ENCODE measurements at regions not wholly inside any gene's neighbourhood (a gene's known extent, or its start where the extent isn't known, plus 50 kb on each side); places are given as distances from the start of the nearest gene placed in this dataset.

DNA sequence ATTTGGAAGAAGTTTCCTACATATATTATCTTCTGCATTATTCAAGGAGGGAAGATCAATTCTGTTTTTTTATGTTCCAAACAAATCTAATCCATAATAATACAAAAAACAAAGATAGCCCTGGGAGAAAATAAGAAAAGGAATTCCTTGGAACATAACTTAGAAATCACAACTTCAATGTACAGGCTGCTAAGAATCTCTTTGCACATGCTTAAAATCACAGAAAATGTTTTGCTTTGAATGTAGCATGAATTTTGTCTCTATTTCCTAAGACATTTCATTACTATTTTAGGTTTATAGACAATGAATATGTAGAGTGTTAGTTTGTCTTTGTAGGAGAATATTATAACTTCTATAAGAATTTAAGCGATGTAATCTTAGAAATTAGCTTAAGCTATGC is 700.1 kb downstream of the RNF144B start:
- H2BK5ac ChIP-seq (ENCODE audit: low read depth, low read length, poor library complexity, severe bottlenecking), result no peak overlapping the region
- H3K23ac ChIP-seq (ENCODE audit: low read depth, low read length), result no peak overlapping the region
- no peaks in the 10 kb centered on the region for H3K36me3 ChIP-seq (ENCODE audit: control insufficient read depth, insufficient read depth, low read length)
- intact Hi-C loops (cut with micrococcal nuclease) (no loop called here), dilution Hi-C loops (cut with HindIII; ENCODE audit: low sequenced_read_pairs, unreplicated experiment) (no loop called here), in situ Hi-C loops (cut with MboI; ENCODE audit: low sequenced_read_pairs) (no loop called here)
- TF ChIP-seq CEBPB (IDR thresholded peaks at IDR 0.05; ENCODE audit: low read depth, low read length), result no peak
- no peak for TF ChIP-seq MAFK (IDR thresholded peaks at IDR 0.05; ENCODE audit: low read depth, low read length)
- no peak for TF ChIP-seq FOS (IDR thresholded peaks at IDR 0.05; ENCODE audit: low read depth, low read length)
- no peak for TF ChIP-seq NFE2L2 (IDR thresholded peaks at IDR 0.05; ENCODE audit: low read depth, low read length)
- TF ChIP-seq USF2 (IDR thresholded peaks at IDR 0.05; ENCODE audit: low read depth, low read length), result no peak
- no peak for TF ChIP-seq BHLHE40 (IDR thresholded peaks at IDR 0.05; ENCODE audit: low read depth, low read length)
- no peak for TF ChIP-seq RCOR1 (IDR thresholded peaks at IDR 0.05; ENCODE audit: insufficient replicate concordance, low read length)
- TF ChIP-seq SMC3 (IDR thresholded peaks at IDR 0.05; ENCODE audit: low read depth, low read length), result no peak
- TF ChIP-seq RFX5 (IDR thresholded peaks at IDR 0.05; ENCODE audit: low read depth, low read length), result no peak
- H2BK120ac ChIP-seq (ENCODE audit: low read depth, low read length), result no peak overlapping the region
- no peaks in the 10 kb centered on the region for H3K9me3 ChIP-seq (ENCODE audit: control insufficient read depth, insufficient read depth, low read length)
- H3K4me3 ChIP-seq (ENCODE audit: insufficient read depth, low read depth, low read length), result no peak overlapping the region
- POLR2A ChIA-PET (ENCODE audit: unreplicated experiment), result no interaction called here
- no peak overlapping the region for H4K5ac ChIP-seq (ENCODE audit: low read depth, low read length)
- BruUV-seq (replicated peaks), result no TSS peak
- H4K20me1 ChIP-seq (ENCODE audit: insufficient read depth, low read length), result no peaks in the 10 kb centered on the region
- DNase-seq, result no peak
- H3K9me1 ChIP-seq (ENCODE audit: insufficient read depth, low read length), result no peaks in the 10 kb centered on the region
- ATAC-seq (ENCODE audit: low read depth), result no peak
- no peak overlapping the region for H3K27ac ChIP-seq (ENCODE audit: insufficient read depth, low read length)
- no peak overlapping the region for H2BK15ac ChIP-seq (ENCODE audit: low read depth, low read length)
- no peak overlapping the region for H4K8ac ChIP-seq (ENCODE audit: low read depth in 2 of 2, low read length in 2 of 2)
- no peak overlapping the region for H2AK5ac ChIP-seq (ENCODE audit: low read depth, low read length)
- no peak overlapping the region for H3K18ac ChIP-seq (ENCODE audit: low read depth, low read length)
- no CpG with 5 or more reads among the region's 1 CpG for WGBS, 2 experiments (ENCODE audit: extremely low coverage in 2 of 2, insufficient read length in 1 of 2)
- no peak overlapping the region for H3K56ac ChIP-seq (ENCODE audit: extremely low read depth, insufficient read depth, low read length)
- H2AFZ ChIP-seq (replicated peaks; ENCODE audit: low read length, poor library complexity), result no peak overlapping the region
- H3K79me1 ChIP-seq (ENCODE audit: low read depth in 1 of 2, low read length in 2 of 2), result no peaks in the 10 kb centered on the region
- H3K9ac ChIP-seq (ENCODE audit: low read depth, low read length), result no peak overlapping the region
- H3K4ac ChIP-seq (ENCODE audit: low read depth, low read length), result no peak overlapping the region
- H3K4me1 ChIP-seq (ENCODE audit: control insufficient read depth, insufficient read depth, low read length), result no peaks in the 10 kb centered on the region
- CTCF ChIA-PET, result no interaction called here
- H3K14ac ChIP-seq (replicated peaks; ENCODE audit: low read depth, low read length), result no peak overlapping the region
- no peaks in the 10 kb centered on the region for H3K27me3 ChIP-seq (ENCODE audit: control insufficient read depth, insufficient read depth, low read length)
- H2AK9ac ChIP-seq (replicated peaks; ENCODE audit: low read depth, low read length, poor library complexity), result no peak overlapping the region
- no peak overlapping the region for H2BK20ac ChIP-seq (ENCODE audit: low read depth, low read length)
- H3K4me2 ChIP-seq (ENCODE audit: low read depth, low read length), result no peak overlapping the region
- no peak overlapping the region for H4K91ac ChIP-seq (ENCODE audit: insufficient read depth, low read depth, low read length)

Data from IMR-90 (cell line).